HepG2 (cell line): ENCODE measurements at regions not wholly inside any gene's neighbourhood (a gene's known extent, or its start where the extent isn't known, plus 50 kb on each side); places are given as distances from the start of the nearest gene placed in this dataset.

Source experiments
- CBFB ChIP-seq: sonication (generic); formaldehyde crosslinking; IDR thresholded peaks from 2 replicates; pipeline ENCODE4 v1.4.0; 2020; ENCODE audit warnings: missing genetic modification reagents
- CTCF ChIP-seq: sonication (generic); formaldehyde crosslinking; IDR thresholded peaks from 2 replicates; pipeline ENCODE4 v1.5.0; 2020; ENCODE audit warnings: mild to moderate bottlenecking, missing genetic modification reagents, moderate library complexity
- DPF2 ChIP-seq: sonication (generic); formaldehyde crosslinking; IDR thresholded peaks from 2 replicates; pipeline ENCODE4 v1.4.0; 2020; ENCODE audit warnings: mild to moderate bottlenecking, low read depth, missing genetic modification reagents, borderline replicate concordance
- EP300 ChIP-seq, 3 experiments: sonication (generic) in 1 of 3; formaldehyde crosslinking in 1 of 3; IDR thresholded peaks; 2 replicates each; pipeline versions ENCODE4 v1.5.1 to v1.6.1; 2011 to 2020; ENCODE audit warnings: low read depth in 2 of 3, low read length in 2 of 3, borderline replicate concordance in 1 of 3, improper control_type of control experiment in 1 of 3, mild to moderate bottlenecking in 1 of 3, missing genetic modification reagents in 1 of 3, moderate library complexity in 1 of 3
- HNF4A ChIP-seq: sonication (generic); formaldehyde crosslinking; IDR thresholded peaks from 2 replicates; pipeline ENCODE4 v1.4.0; 2020; ENCODE audit warnings: missing genetic modification reagents
- MTF1 ChIP-seq: sonication (generic); formaldehyde crosslinking; IDR thresholded peaks from 2 replicates; pipeline ENCODE4 v1.5.0; 2020; ENCODE audit warnings: missing genetic modification reagents
- TAF1 ChIP-seq: sonication (generic); formaldehyde crosslinking; IDR thresholded peaks from 2 replicates; pipeline ENCODE4 v1.4.0; 2020; ENCODE audit warnings: missing genetic modification reagents
- ZFP36 ChIP-seq: fragments of 150-350 bp; IDR thresholded peaks from 2 replicates; pipeline ENCODE4 v1.6.1; 2018; ENCODE audit warnings: borderline replicate concordance, low read length, low read depth; ENCODE audit not compliant: partially characterized antibody
- ZNF468 ChIP-seq: sonication (generic); formaldehyde crosslinking; IDR thresholded peaks from 2 replicates; pipeline ENCODE4 v1.8.0; 2022; ENCODE audit warnings: mild to moderate bottlenecking, moderate library complexity, missing genetic modification reagents

- TF ChIP-seq EP300 (IDR thresholded peaks at IDR 0.05; ENCODE audit: low read depth in 2 of 2, low read length in 2 of 2): no peak
- no peak for TF ChIP-seq EP300 (CRISPR knock-in tag; IDR thresholded peaks at IDR 0.05; ENCODE audit: borderline replicate concordance)
- no peak for TF ChIP-seq ZNF468
- TF ChIP-seq HNF4A (CRISPR knock-in tag): no peak
- no peak for TF ChIP-seq TAF1 (CRISPR knock-in tag)
- no peak for TF ChIP-seq MTF1
- TF ChIP-seq CTCF: no peak
- TF ChIP-seq ZFP36: no peak
- TF ChIP-seq CBFB (CRISPR knock-in tag): no peak
- TF ChIP-seq DPF2: no peak
Measured at GRCh38 chr13:76387566-76387965, 498.6 kb downstream of the KCTD12 start.
